ENCODE measurements at regions not wholly inside any gene's neighbourhood (a gene's known extent, or its start where the extent isn't known, plus 50 kb on each side); places are given as distances from the start of the nearest gene placed in this dataset.

DNA sequence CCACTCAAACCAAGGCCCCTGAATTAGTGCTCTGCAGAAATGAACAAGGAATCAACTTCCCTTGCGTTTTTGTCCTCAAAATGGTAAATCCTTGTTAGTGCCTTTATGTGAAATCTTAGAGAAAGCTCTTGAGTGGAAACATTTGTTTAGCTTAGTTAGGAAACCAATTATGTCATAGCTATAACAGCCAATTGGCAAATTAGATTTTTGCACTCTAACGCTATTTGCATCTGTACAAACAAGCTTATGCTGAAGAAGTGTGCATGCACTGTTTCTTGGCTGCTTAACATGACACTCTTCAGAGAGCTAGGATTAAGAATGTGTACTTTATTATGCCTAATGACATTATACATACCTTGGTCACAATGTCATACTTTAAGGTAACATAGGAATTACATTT lies 622.6 kb upstream of the SLC35B3 start:
- TF ChIP-seq POLR2A (IDR thresholded peaks at IDR 0.05; ENCODE audit: low read length): no peak
- no peak for TF ChIP-seq GATA1 (IDR thresholded peaks at IDR 0.05; ENCODE audit: low read depth, low read length)
